Kidney (tissue), 13 donors: ENCODE measurements at regions not wholly inside any gene's neighbourhood (a gene's known extent, or its start where the extent isn't known, plus 50 kb on each side); places are given as distances from the start of the nearest gene placed in this dataset.

ENCODE experiments used
- DNase-seq, 5 donors: peaks; one replicate each; pipeline ENCODE4 v3.0.0-alpha.2; 2013 to 2020
- FAIRE-seq: peaks from 2 replicates; lab custom pipeline; 2012; peaks lifted over from hg19 to GRCh38; lab: Jason Lieb, UNC
- H3K27ac ChIP-seq, 2 donors: one replicate each; pipeline ENCODE4 v1.7.0; 2013; ENCODE audit warnings: low read depth in 2 of 2, low read length in 2 of 2, inconsistent platforms in 1 of 2
- H3K27me3 ChIP-seq: one replicate; pipeline ENCODE4 v1.7.1; 2013; ENCODE audit warnings: low read length, inconsistent platforms; ENCODE audit not compliant: control insufficient read depth, insufficient read depth
- H3K36me3 ChIP-seq, 3 donors: one replicate each; pipeline versions ENCODE4 v1.7.0 to v1.7.1; 2013; ENCODE audit warnings: low read length in 3 of 3, control low read depth in 1 of 3, inconsistent platforms in 1 of 3; ENCODE audit not compliant: insufficient read depth in 3 of 3, control insufficient read depth in 2 of 3
- H3K4me1 ChIP-seq, 3 donors: one replicate each; pipeline versions ENCODE4 v1.7.0 to v1.7.1; 2013; ENCODE audit warnings: low read length in 3 of 3, inconsistent platforms in 1 of 3, low read depth in 1 of 3; ENCODE audit not compliant: control insufficient read depth in 2 of 3, insufficient read depth in 2 of 3
- H3K4me3 ChIP-seq, 3 donors: one replicate each; pipeline versions ENCODE4 v1.7.0 to v1.8.1; 2013; ENCODE audit warnings: low read length in 3 of 3, control low read depth in 1 of 3, inconsistent platforms in 1 of 3
- H3K9ac ChIP-seq, 3 donors: one replicate each; pipeline versions ENCODE4 v1.7.0 to v1.7.1; 2013; ENCODE audit warnings: low read length in 3 of 3, control low read depth in 1 of 3, inconsistent platforms in 1 of 3
- H3K9me3 ChIP-seq, 3 donors: one replicate each; pipeline versions ENCODE4 v1.7.0 to v1.7.1; 2013; ENCODE audit warnings: low read length in 3 of 3, control low read depth in 1 of 3, inconsistent platforms in 1 of 3; ENCODE audit not compliant: control insufficient read depth in 2 of 3, insufficient read depth in 1 of 3
- intact Hi-C: fragments of 100-400 bp; cut with DNase I; formaldehyde crosslinking; loops from one replicate; pipeline ENCODE4 v1.11.1; 2022
- TF ChIP-seq, protein P1 (sequence below): IDR thresholded peaks from 3 replicates; pipeline ENCODE4 v1.5.1; 2012; ENCODE audit warnings: mild to moderate bottlenecking, moderate library complexity, borderline replicate concordance; ENCODE audit not compliant: insufficient read depth; ENCODE audit errors: extremely low read depth
- donor health status: control.
- donor health status: control.
- donor health status: control.
- donor health status: control.
- donor health status: control.
- donor health status: DM: yes; HTN: yes; CAD: no.
- donor health status: Normal renal cell carcinoma (clear cell type).

DNA sequence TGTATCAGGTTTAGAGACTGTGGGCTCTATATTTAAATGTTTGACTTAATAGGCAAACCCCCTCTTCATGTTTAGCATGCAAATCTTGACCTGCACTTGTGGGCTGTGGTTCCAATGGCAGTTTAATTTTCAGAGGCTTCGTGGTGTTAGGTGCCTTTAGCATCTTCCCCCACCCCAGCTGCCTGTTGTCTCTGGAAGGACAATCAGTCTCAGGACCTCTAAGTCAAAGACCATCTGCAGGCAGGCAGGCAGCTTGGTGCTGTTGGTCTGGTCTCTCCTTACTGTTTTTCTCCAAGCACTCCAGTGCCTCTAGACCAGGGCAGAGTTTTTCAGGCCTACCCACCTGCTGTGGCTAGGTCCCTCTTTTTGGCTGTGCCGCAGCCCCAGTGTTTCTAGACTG, 990.4 kb downstream of the CDH11 start:
- no peaks in the 10 kb centered on the region for H3K27me3 ChIP-seq
- intact Hi-C loops = no loop called here
- no peak overlapping the region for H3K4me3 ChIP-seq
- DNase-seq = no peak
- no peaks in the 10 kb centered on the region for H3K9me3 ChIP-seq
- H3K36me3 ChIP-seq = no peaks in the 10 kb centered on the region
- no peaks in the 10 kb centered on the region for H3K4me1 ChIP-seq
- H3K9ac ChIP-seq = no peak overlapping the region
- no peak for FAIRE-seq
- TF ChIP-seq, protein P1, sequence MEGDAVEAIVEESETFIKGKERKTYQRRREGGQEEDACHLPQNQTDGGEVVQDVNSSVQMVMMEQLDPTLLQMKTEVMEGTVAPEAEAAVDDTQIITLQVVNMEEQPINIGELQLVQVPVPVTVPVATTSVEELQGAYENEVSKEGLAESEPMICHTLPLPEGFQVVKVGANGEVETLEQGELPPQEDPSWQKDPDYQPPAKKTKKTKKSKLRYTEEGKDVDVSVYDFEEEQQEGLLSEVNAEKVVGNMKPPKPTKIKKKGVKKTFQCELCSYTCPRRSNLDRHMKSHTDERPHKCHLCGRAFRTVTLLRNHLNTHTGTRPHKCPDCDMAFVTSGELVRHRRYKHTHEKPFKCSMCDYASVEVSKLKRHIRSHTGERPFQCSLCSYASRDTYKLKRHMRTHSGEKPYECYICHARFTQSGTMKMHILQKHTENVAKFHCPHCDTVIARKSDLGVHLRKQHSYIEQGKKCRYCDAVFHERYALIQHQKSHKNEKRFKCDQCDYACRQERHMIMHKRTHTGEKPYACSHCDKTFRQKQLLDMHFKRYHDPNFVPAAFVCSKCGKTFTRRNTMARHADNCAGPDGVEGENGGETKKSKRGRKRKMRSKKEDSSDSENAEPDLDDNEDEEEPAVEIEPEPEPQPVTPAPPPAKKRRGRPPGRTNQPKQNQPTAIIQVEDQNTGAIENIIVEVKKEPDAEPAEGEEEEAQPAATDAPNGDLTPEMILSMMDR = no peak
- no peak overlapping the region for H3K27ac ChIP-seq

DNA sequence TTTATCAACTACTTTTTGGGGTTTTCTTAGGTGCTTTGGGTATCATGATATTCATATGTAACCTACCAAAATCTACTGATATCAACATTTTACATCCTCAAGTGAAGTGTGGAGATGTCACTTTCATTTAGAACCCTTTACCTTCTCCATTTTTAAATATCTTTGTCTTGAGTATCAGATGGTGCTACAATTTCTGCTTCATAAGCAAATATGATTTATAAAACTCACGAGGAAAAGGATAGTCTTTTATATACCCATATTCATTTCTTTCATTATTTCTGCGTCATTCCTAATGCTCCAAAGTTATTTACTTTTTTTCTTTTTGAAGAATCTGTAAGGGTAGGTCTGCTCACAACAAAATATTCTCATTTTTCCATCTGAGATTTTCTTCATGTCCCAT, 991.7 kb downstream of the CDH11 start:
- Histone ChIP-seq H3K27ac (no peak overlapping the region), H3K4me1 (no peaks in the 10 kb centered on the region), H3K4me3 (no peak overlapping the region), H3K36me3 (no peaks in the 10 kb centered on the region), H3K9ac (no peak overlapping the region), H3K27me3 (no peaks in the 10 kb centered on the region), H3K9me3 (no peaks in the 10 kb centered on the region)
- DNase-seq (no peak), FAIRE-seq (no peak)
- TF ChIP-seq, protein P1 = no peak
- intact Hi-C loops = no loop called here

DNA sequence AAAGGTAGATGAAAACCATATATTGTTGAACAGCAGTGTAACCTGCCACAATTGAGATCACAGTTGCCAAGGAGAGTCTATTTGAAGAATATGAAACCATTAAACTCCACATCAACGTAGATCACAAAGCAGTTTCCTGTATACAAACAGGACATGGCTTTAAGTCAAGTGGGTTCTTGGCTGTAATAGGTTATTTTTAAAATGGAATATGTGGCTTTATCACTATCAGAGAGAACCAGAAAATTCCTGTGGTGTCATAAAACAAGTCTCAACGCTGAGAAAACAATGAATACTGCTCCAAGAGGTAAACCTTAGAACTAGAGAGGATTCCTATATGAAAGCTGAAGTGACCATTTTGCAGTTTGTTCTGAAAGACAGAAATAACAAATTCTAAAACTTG, 999.7 kb downstream of the CDH11 start:
- DNase-seq (no peak), FAIRE-seq (no peak)
- H3K27me3 ChIP-seq = no peaks in the 10 kb centered on the region
- H3K9ac ChIP-seq = no peak overlapping the region
- no peak overlapping the region for H3K4me3 ChIP-seq
- TF ChIP-seq, protein P1 = no peak
- H3K4me1 ChIP-seq = no peaks in the 10 kb centered on the region
- H3K27ac ChIP-seq = no peak overlapping the region
- intact Hi-C loops = no loop called here
- H3K9me3 ChIP-seq = no peaks in the 10 kb centered on the region
- H3K36me3 ChIP-seq = no peaks in the 10 kb centered on the region

DNA sequence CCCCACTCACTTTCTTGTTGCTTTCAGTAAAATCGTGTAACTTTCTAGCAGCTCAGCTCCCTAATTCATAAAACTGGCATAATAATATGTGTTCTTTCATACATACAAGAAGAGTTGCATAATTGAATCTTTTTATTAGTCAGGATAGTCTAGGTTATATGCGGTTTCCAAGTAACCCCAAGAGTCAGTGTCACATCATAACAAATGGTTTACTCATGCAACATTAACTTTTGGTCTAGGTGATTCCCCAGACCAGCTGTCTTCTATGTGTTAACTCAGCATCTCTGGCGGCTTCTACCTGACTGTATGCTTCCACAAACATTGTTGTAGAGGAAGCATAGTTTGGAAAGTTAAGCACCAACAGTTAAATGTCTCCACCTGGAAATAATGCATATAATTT, 1000.4 kb downstream of the CDH11 start:
- no peak overlapping the region for H3K27ac ChIP-seq
- H3K9ac ChIP-seq = no peak overlapping the region
- no peaks in the 10 kb centered on the region for H3K9me3 ChIP-seq
- no peaks in the 10 kb centered on the region for H3K4me1 ChIP-seq
- no peaks in the 10 kb centered on the region for H3K36me3 ChIP-seq
- H3K27me3 ChIP-seq = no peaks in the 10 kb centered on the region
- intact Hi-C loops = no loop called here
- FAIRE-seq (no peak), DNase-seq (peak in 2 of 5 donors; percentile 39 to 49)
- no peak overlapping the region for H3K4me3 ChIP-seq
- TF ChIP-seq, protein P1 = no peak
